KMS-11 (cell line): ENCODE measurements at regions not wholly inside any gene's neighbourhood (a gene's known extent, or its start where the extent isn't known, plus 50 kb on each side); places are given as distances from the start of the nearest gene placed in this dataset.

ENCODE experiments used
- H2AFZ ChIP-seq: fragments of 200-600 bp; sonication (generic); 2 replicates; pipeline ENCODE4 v1.6.1; 2016; ENCODE audit warnings: antibody characterized with exemption, mixed run types, low read depth
- H3K27ac ChIP-seq: fragments of 200-600 bp; sonication (generic); 2 replicates; pipeline ENCODE4 v1.6.1; 2016; ENCODE audit warnings: mild to moderate bottlenecking, mixed run types
- H3K27me3 ChIP-seq: fragments of 200-600 bp; sonication (generic); 2 replicates; pipeline ENCODE4 v1.6.1; 2017; ENCODE audit warnings: mild to moderate bottlenecking, low read depth, mixed run types, moderate library complexity; ENCODE audit not compliant: insufficient read depth
- H3K36me3 ChIP-seq: fragments of 200-600 bp; sonication (generic); 2 replicates; pipeline ENCODE4 v1.6.1; 2017; ENCODE audit warnings: mild to moderate bottlenecking, mixed run types; ENCODE audit not compliant: insufficient read depth
- H3K4me1 ChIP-seq: fragments of 200-600 bp; sonication (generic); 2 replicates; pipeline ENCODE4 v1.6.1; 2016; ENCODE audit warnings: mild to moderate bottlenecking, low read depth, mixed run types; ENCODE audit not compliant: poor library complexity, severe bottlenecking
- H3K4me2 ChIP-seq: fragments of 200-600 bp; sonication (generic); 2 replicates; pipeline ENCODE4 v1.7.0; 2016; ENCODE audit warnings: mild to moderate bottlenecking, mixed run types
- H3K4me3 ChIP-seq: fragments of 200-600 bp; sonication (generic); IDR thresholded peaks from 2 replicates; pipeline ENCODE4 v1.6.1; 2017; ENCODE audit warnings: low read depth, low read length, mixed read lengths; ENCODE audit not compliant: insufficient read depth
- H3K79me2 ChIP-seq: fragments of 200-600 bp; sonication (generic); 2 replicates; pipeline ENCODE4 v1.6.1; 2016; ENCODE audit warnings: low read depth, mixed run types; ENCODE audit not compliant: insufficient read depth
- H3K9ac ChIP-seq: fragments of 200-600 bp; sonication (generic); 2 replicates; pipeline ENCODE4 v1.6.1; 2016; ENCODE audit warnings: mild to moderate bottlenecking, mixed run types
- H4K20me1 ChIP-seq: fragments of 200-600 bp; sonication (generic); 2 replicates; pipeline ENCODE4 v1.6.1; 2016; ENCODE audit warnings: mild to moderate bottlenecking, mixed run types; ENCODE audit not compliant: insufficient read depth
- CTCF ChIP-seq: fragments of 200-600 bp; sonication (generic); conservative IDR thresholded peaks from 2 replicates; pipeline ENCODE4 v1.6.1; 2017; ENCODE audit warnings: low read depth, mild to moderate bottlenecking, antibody characterized with exemption, low read length, moderate library complexity, mixed read lengths

- Histone ChIP-seq H3K4me2 (no peak overlapping the region), H3K4me3 (no peak overlapping the region), H3K27me3 (peaks cover 7% of the 10 kb centered on the region; the same call in 1 of the 2 replicates), H3K9ac (no peak overlapping the region), H3K27ac (no peak overlapping the region), H2AFZ (no peak overlapping the region), H3K4me1 (no peaks in the 10 kb centered on the region), H4K20me1 (no peaks in the 10 kb centered on the region), H3K79me2 (no peaks in the 10 kb centered on the region), H3K36me3 (no peaks in the 10 kb centered on the region)
- TF ChIP-seq CTCF, result no peak
Measured at GRCh38 chr22:49561338-49561737, 266.3 kb downstream of the BRD1 start.

GRCh38 chr22:49555526-49555925 is 272.1 kb downstream of the BRD1 start:
- Histone ChIP-seq H3K27me3 (peaks cover 7% of the 10 kb centered on the region; the same call in 1 of the 2 replicates), H2AFZ (no peak overlapping the region), H3K36me3 (no peaks in the 10 kb centered on the region), H3K79me2 (no peaks in the 10 kb centered on the region), H4K20me1 (no peaks in the 10 kb centered on the region), H3K4me1 (no peaks in the 10 kb centered on the region), H3K27ac (no peak overlapping the region), H3K4me3 (no peak overlapping the region), H3K9ac (no peak overlapping the region), H3K4me2 (no peak overlapping the region)
- no peak for TF ChIP-seq CTCF

GRCh38 chr22:49554741-49555140 is 272.9 kb downstream of the BRD1 start:
- Histone ChIP-seq H3K27me3 (peaks cover 7% of the 10 kb centered on the region; the same call in 1 of the 2 replicates), H3K4me2 (no peak overlapping the region), H3K79me2 (no peaks in the 10 kb centered on the region)

GRCh38 chr22:49554296-49554625 is 273.4 kb downstream of the BRD1 start:
- H3K36me3 ChIP-seq, result no peaks in the 10 kb centered on the region
- peaks cover 7% of the 10 kb centered on the region; the same call in 1 of the 2 replicates for H3K27me3 ChIP-seq
- TF ChIP-seq CTCF, result no peak
- H2AFZ ChIP-seq, result no peak overlapping the region
- H3K4me3 ChIP-seq, result no peak overlapping the region
- H3K27ac ChIP-seq, result no peak overlapping the region
- H3K4me2 ChIP-seq, result no peak overlapping the region
- no peaks in the 10 kb centered on the region for H4K20me1 ChIP-seq
- H3K9ac ChIP-seq, result no peak overlapping the region
- H3K79me2 ChIP-seq, result no peaks in the 10 kb centered on the region
- no peaks in the 10 kb centered on the region for H3K4me1 ChIP-seq

More at GRCh38 chr22:49554741-49555140, 272.9 kb downstream of the BRD1 start:
- Histone ChIP-seq H3K4me3 (no peak overlapping the region), H3K4me1 (no peaks in the 10 kb centered on the region), H3K27ac (no peak overlapping the region), H3K36me3 (no peaks in the 10 kb centered on the region), H4K20me1 (no peaks in the 10 kb centered on the region), H2AFZ (no peak overlapping the region), H3K9ac (no peak overlapping the region)
- no peak for TF ChIP-seq CTCF
